HCT116 (cell line): ENCODE measurements at regions not wholly inside any gene's neighbourhood (a gene's known extent, or its start where the extent isn't known, plus 50 kb on each side); places are given as distances from the start of the nearest gene placed in this dataset.

Source experiments
- ATAC-seq: fragments of 200-7000 bp; cut with Tn5 transposase; 2 replicates; pipeline ENCODE4 v1.9.1; 2020; ENCODE audit warnings: mild to moderate bottlenecking, moderate library complexity
- BruUV-seq: library from RNA; stranded (reverse); fragments of 400-500 nt; replicated peaks from 2 replicates; lab custom pipeline; 2021; lab: Mats Ljungman, UMichigan
- CTCF ChIA-PET: fragments of 300-600 bp; sonication (Branson Sonifier 250); formaldehyde crosslinking; loops from one replicate; lab custom pipeline; 2021; ENCODE audit warnings: antibody characterized with exemption; lab: Charles Lee
- POLR2A ChIA-PET: fragments of 300-600, 350-600 bp; sonication (Branson Sonifier 250); formaldehyde crosslinking; loops from one replicate; lab custom pipeline; 2021; ENCODE audit warnings: antibody characterized with exemption; lab: Charles Lee
- RAD21 ChIA-PET, 2 experiments: fragments of 300-600 bp; sonication (Branson Sonifier 250); formaldehyde crosslinking; loops; one replicate each; lab custom pipeline; 2023; ENCODE audit warnings: low total read pairs in 2 of 2; ENCODE audit not compliant: uncharacterized antibody in 2 of 2, unreplicated experiment in 2 of 2, low non-redundant PET in 1 of 2; lab: Charles Lee
- DNase-seq: peaks from one replicate; pipeline ENCODE4 v3.0.0-alpha.2; 2010; ENCODE audit warnings: low read depth, low spot score
- H2AFZ ChIP-seq: fragments of 200-600 bp; shearing (Covaris generic), sonication (generic); 2 replicates; pipeline ENCODE4 v1.6.1; 2017; ENCODE audit warnings: low read depth, mixed run types, mixed read lengths, antibody characterized with exemption, low read length; ENCODE audit not compliant: poor library complexity, severe bottlenecking
- H3K27ac ChIP-seq: 2 replicates; pipeline ENCODE4 v1.5.1; 2012; ENCODE audit warnings: low read depth, low read length
- H3K27me3 ChIP-seq: fragments of 200-600 bp; sonication (generic); 2 replicates; pipeline ENCODE4 v1.6.1; 2016; ENCODE audit warnings: mixed run types, low read length, mixed read lengths; ENCODE audit not compliant: insufficient read depth
- H3K36me3 ChIP-seq, 2 experiments: fragments of 200-500 bp in 1 of 2; fragments of 200-600 bp in 1 of 2; sonication (Bioruptor generic) in 1 of 2; sonication (generic) in 1 of 2; 2 replicates each; pipeline versions ENCODE4 v1.5.1 to v1.6.1; 2014 to 2016; ENCODE audit warnings: low read length in 2 of 2, inconsistent platforms in 1 of 2, mixed read lengths in 1 of 2, mixed run types in 1 of 2; ENCODE audit not compliant: insufficient read depth in 2 of 2, control insufficient read depth in 1 of 2
- H3K4me1 ChIP-seq, 2 experiments: fragments of 200-600 bp in 1 of 2; sonication (generic) in 1 of 2; 2 replicates each; pipeline versions ENCODE4 v1.5.1 to v1.6.1; 2012 to 2017; ENCODE audit warnings: low read length in 2 of 2, inconsistent platforms in 1 of 2, mild to moderate bottlenecking in 1 of 2, mixed read lengths in 1 of 2, mixed run types in 1 of 2, moderate library complexity in 1 of 2; ENCODE audit not compliant: insufficient read depth in 2 of 2, control insufficient read depth in 1 of 2
- H3K4me2 ChIP-seq: fragments of 200-600 bp; sonication (generic); 2 replicates; pipeline ENCODE4 v1.6.1; 2017; ENCODE audit warnings: mixed run types, low read length, mixed read lengths
- H3K4me3 ChIP-seq, 2 experiments: fragments of 200-600 bp in 1 of 2; sonication (generic) in 1 of 2; replicated peaks in 1 of 2; 2 replicates each; pipeline ENCODE4 v1.5.1; 2011 to 2016; ENCODE audit warnings: low read length in 2 of 2, control low read depth in 1 of 2, low read depth in 1 of 2, mild to moderate bottlenecking in 1 of 2, mixed read lengths in 1 of 2, mixed run types in 1 of 2
- H3K79me2 ChIP-seq: fragments of 200-600 bp; sonication (generic); 2 replicates; pipeline ENCODE4 v1.6.1; 2017; ENCODE audit warnings: mild to moderate bottlenecking, mixed run types, low read length, moderate library complexity, mixed read lengths; ENCODE audit not compliant: insufficient read depth
- H3K9ac ChIP-seq: fragments of 200-600 bp; sonication (generic); 2 replicates; pipeline ENCODE4 v1.6.1; 2016; ENCODE audit warnings: low read length, mixed read lengths
- H3K9me2 ChIP-seq: fragments of 200-600 bp; sonication (generic), shearing (Covaris generic); 2 replicates; pipeline ENCODE4 v1.6.1; 2017; ENCODE audit warnings: mixed run types, mild to moderate bottlenecking, moderate library complexity; ENCODE audit not compliant: insufficient read depth
- H3K9me3 ChIP-seq, 2 experiments: fragments of 200-500 bp in 1 of 2; fragments of 200-600 bp in 1 of 2; sonication (Bioruptor generic) in 1 of 2; sonication (generic) in 1 of 2; 2 replicates each; pipeline ENCODE4 v1.6.1; 2014 to 2017; ENCODE audit warnings: low read length in 2 of 2, mixed read lengths in 2 of 2, inconsistent platforms in 1 of 2, low read depth in 1 of 2, mild to moderate bottlenecking in 1 of 2, mixed run types in 1 of 2, moderate library complexity in 1 of 2; ENCODE audit not compliant: control insufficient read depth in 1 of 2, insufficient read depth in 1 of 2
- H4K20me1 ChIP-seq: fragments of 200-600 bp; sonication (generic), shearing (Covaris generic); 2 replicates; pipeline ENCODE4 v1.6.1; 2017; ENCODE audit warnings: mixed run types, mild to moderate bottlenecking, moderate library complexity; ENCODE audit not compliant: insufficient read depth
- ATF3 ChIP-seq: IDR thresholded peaks from 2 replicates; pipeline ENCODE4 v1.6.1; 2012
- CBX3 ChIP-seq: IDR thresholded peaks from 2 replicates; pipeline ENCODE4 v1.6.1; 2012; ENCODE audit warnings: low read depth
- CEBPB ChIP-seq: IDR thresholded peaks from 2 replicates; pipeline ENCODE4 v1.6.1; 2012; ENCODE audit warnings: low read depth
- CTCF ChIP-seq, 3 experiments: fragments of 200-600 bp in 1 of 3; sonication (generic) in 1 of 3; IDR thresholded peaks in 2 of 3; conservative IDR thresholded peaks in 1 of 3; 2 replicates each; pipeline ENCODE4 v1.5.1; 2012 to 2017; ENCODE audit warnings: low read depth in 2 of 3, low read length in 2 of 3, antibody characterized with exemption in 1 of 3, borderline replicate concordance in 1 of 3, control low read depth in 1 of 3, mild to moderate bottlenecking in 1 of 3, mixed read lengths in 1 of 3, mixed run types in 1 of 3, moderate library complexity in 1 of 3; ENCODE audit not compliant: insufficient read depth in 1 of 3
- EZH2 ChIP-seq: fragments of 200-600 bp; sonication (generic); IDR thresholded peaks from 2 replicates; pipeline ENCODE4 v1.6.1; 2017; ENCODE audit warnings: antibody characterized with exemption, mixed run types
- ZBTB33 ChIP-seq: IDR thresholded peaks from 2 replicates; pipeline ENCODE4 v1.6.1; 2011; ENCODE audit warnings: mild to moderate bottlenecking, low read length, moderate library complexity; ENCODE audit not compliant: insufficient replicate concordance; ENCODE audit errors: extremely low read depth
- intact Hi-C: fragments of 100-400 bp; cut with micrococcal nuclease; formaldehyde crosslinking; loops from 2 replicates; pipeline ENCODE4 v1.10.0; 2022

GRCh38 chr3:194941360-194941955, 255.8 kb downstream of the FAM43A start:
- ChIA-PET POLR2A (no interaction called here), RAD21 (no interaction called here)

More at GRCh38 chr3:194941360-194941955, 255.8 kb downstream of the FAM43A start:
- TF ChIP-seq ATF3 = no peak
- no peak for TF ChIP-seq CTCF (IDR thresholded peaks at IDR 0.05 in 2 of 3, conservative IDR thresholded peaks at IDR 0.05 in 1 of 3; ENCODE audit: borderline replicate concordance in 1 of 3, insufficient read depth in 1 of 3, low read depth in 2 of 3, low read length in 2 of 3)
- no peak for TF ChIP-seq CEBPB
- TF ChIP-seq EZH2 = no peak
- no peak for TF ChIP-seq CBX3
- TF ChIP-seq ZBTB33 = no peak
- H3K27me3 ChIP-seq = no peaks in the 10 kb centered on the region
- H3K9ac ChIP-seq = no peak overlapping the region
- H3K4me3 ChIP-seq = no peak overlapping the region
- no peaks in the 10 kb centered on the region; a peak in 1 of 4 replicates for H3K36me3 ChIP-seq
- DNase-seq = no peak
- ATAC-seq = no peak
- H3K9me2 ChIP-seq = no peaks in the 10 kb centered on the region
- CTCF ChIA-PET = no interaction called here
- no peaks in the 10 kb centered on the region for H3K79me2 ChIP-seq
- H3K9me3 ChIP-seq = no peaks in the 10 kb centered on the region
- H2AFZ ChIP-seq = no peak overlapping the region
- intact Hi-C loops = no loop called here
- H3K4me2 ChIP-seq = no peak overlapping the region
- no peak overlapping the region for H3K27ac ChIP-seq
- H4K20me1 ChIP-seq = no peaks in the 10 kb centered on the region
- H3K4me1 ChIP-seq = no peaks in the 10 kb centered on the region
- BruUV-seq = no TSS peak
